ENCODE measurements at regions not wholly inside any gene's neighbourhood (a gene's known extent, or its start where the extent isn't known, plus 50 kb on each side); places are given as distances from the start of the nearest gene placed in this dataset.
"Not testable (repeated sequence)": the region's sequence is repeated elsewhere in the genome, so short reads cannot be mapped to it uniquely, and the experiment has no call there.

DNA sequence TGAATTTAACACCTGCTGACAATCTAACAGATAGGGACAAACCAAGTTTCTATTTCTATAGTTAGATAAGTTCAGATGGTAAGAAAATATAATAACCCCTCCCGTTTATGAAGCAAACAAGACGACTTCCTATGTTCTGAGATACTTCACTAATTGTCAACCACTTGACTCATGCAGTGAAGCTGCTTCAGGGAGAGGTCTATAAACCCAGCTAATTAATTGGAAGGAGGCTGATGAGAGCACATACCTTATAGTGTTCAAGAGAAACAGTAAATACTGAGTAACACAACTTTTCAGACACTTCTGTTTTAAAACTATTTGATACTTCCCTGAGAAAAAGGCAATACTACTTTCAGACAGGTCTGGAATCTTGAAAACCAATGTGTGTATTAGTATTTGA lies 229.4 kb upstream of the UBASH3B start:
- no peaks in the 10 kb centered on the region for H3K9me3 Mint-ChIP-seq
- no peak for DNase-seq (ENCODE audit: low spot score in 2 of 2)
- H3K27ac Mint-ChIP-seq = no peak overlapping the region
- no peaks in the 10 kb centered on the region for H3K36me3 Mint-ChIP-seq
- no peak for ATAC-seq

GRCh38 chr11:122424636-122425035 lies 230.9 kb upstream of the UBASH3B start:
- no peak for DNase-seq (ENCODE audit: low spot score in 2 of 2)
- ATAC-seq = peak in 1 of 2 donors; percentile 73
- Mint-ChIP-seq H3K9me3 (no peaks in the 10 kb centered on the region), H3K27ac (no peak overlapping the region), H3K36me3 (no peaks in the 10 kb centered on the region)

DNA sequence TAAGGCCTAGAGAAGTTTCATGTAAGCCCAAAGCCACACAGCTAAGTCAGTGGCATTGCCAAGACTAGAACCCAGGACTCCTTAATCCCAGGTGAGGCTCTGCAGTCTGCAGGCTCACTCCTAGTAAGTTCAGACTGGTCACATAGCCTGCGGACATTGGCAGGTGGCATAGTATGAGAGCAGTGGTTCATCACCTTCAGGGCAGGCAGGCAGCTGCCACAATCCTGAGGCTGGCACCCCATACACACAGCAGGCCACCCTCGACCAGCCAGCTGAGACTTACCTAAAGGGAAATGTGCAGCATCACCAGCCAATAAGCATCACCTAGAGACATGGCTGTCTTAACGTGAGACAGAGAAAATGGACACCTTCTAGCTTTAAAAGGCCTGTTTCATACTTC lies 231.6 kb upstream of the UBASH3B start:
- Mint-ChIP-seq H3K27ac (no peak overlapping the region), H3K36me3 (no peaks in the 10 kb centered on the region), H3K9me3 (no peaks in the 10 kb centered on the region)
- ATAC-seq (no peak), DNase-seq (ENCODE audit: low spot score in 2 of 2) (no peak)

DNA sequence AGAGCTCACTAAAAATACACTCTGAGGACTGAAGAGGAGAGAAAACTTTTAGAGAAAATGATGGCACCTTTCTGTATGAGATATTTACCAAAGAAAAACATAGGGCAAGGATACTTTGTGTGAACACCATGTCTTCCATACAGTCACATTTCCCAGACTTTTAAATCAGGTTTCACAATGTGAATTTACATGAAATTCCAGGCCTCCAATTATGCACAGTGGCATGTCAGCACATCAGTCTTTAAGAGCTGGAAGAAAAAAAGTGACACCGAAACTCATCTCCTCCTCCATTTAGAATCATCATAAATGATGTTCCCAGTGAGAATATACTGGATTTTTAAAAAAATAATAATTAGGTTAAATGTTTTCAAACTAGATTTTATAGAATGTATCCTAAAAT lies 232.2 kb upstream of the UBASH3B start:
- Mint-ChIP-seq H3K9me3 (no peaks in the 10 kb centered on the region), H3K27ac (no peak overlapping the region), H3K36me3 (no peaks in the 10 kb centered on the region)
- ATAC-seq = no peak
- no peak for DNase-seq (ENCODE audit: low spot score in 2 of 2)

DNA sequence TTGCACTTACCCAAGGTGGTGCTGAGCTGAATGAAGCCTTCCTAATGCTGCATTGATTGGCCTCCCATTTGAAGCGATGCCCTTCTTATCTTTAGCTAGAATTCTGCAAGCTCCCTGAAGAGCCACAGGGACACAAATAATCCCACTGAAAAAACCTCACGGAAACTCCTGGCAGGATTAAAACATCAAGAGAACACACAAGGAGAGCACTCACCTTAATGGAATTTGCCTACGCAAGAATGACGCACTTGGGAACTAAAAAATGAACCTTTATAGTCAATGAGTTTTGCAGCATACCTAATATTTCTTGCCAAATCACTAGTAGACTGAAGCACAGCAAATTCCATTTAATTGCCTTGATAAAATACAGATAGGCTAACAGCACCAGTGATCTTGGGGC lies 232.8 kb upstream of the UBASH3B start:
- ATAC-seq (no peak), DNase-seq (ENCODE audit: low spot score in 2 of 2) (no peak)
- Mint-ChIP-seq H3K27ac (no peak overlapping the region), H3K36me3 (no peaks in the 10 kb centered on the region), H3K9me3 (no peaks in the 10 kb centered on the region)

GRCh38 chr11:122421702-122422101 lies 233.8 kb upstream of the UBASH3B start:
- no peak for ATAC-seq
- DNase-seq (ENCODE audit: low spot score in 2 of 2) = no peak

GRCh38 chr11:122418032-122418431 lies 237.5 kb upstream of the UBASH3B start:
- DNase-seq (ENCODE audit: low spot score in 2 of 2) (no peak), ATAC-seq (no peak)
- H3K9me3 Mint-ChIP-seq = no peaks in the 10 kb centered on the region
- H3K36me3 Mint-ChIP-seq = no peaks in the 10 kb centered on the region
- no peak overlapping the region for H3K27ac Mint-ChIP-seq

More at GRCh38 chr11:122421702-122422101, 233.8 kb upstream of the UBASH3B start:
- Mint-ChIP-seq H3K36me3 (no peaks in the 10 kb centered on the region), H3K9me3 (no peaks in the 10 kb centered on the region), H3K27ac (no peak overlapping the region)

DNA sequence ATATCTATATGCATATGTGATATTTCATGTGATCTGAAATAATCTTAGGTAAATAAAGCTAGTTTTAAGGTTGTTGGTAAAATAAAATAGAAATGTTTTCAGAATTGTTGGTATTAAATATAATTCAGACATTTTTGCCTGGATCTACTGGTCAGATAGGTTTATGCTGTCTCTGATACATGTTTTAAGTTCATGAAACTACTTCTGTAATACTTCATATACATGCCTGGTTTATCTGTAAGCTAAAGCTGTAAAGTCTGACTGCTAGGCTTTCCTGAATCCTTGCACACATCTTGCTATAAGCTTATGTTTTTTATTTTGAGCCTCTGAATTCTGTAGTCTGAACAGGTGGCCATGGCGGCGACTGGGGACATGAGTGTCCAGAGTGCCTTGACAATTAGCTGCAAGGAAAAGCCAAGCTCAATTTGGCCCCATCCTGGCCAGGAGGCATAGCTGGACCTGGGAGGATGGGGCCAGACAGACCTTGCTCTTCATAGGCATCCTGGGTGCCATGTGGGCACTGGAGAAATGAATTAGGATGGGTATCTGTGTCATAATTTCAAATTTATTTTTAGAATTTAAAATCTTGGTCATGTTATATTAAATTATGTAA lies 241.0 kb upstream of the UBASH3B start:
- Mint-ChIP-seq H3K36me3 (no peaks in the 10 kb centered on the region), H3K9me3 (peaks cover 4 to 6% of the 10 kb centered on the region in 2 donors), H3K27ac (no peak overlapping the region)
- ATAC-seq (no peak), DNase-seq (ENCODE audit: low spot score in 2 of 2) (no peak)

- no peak for DNase-seq (ENCODE audit: low spot score in 2 of 2)
- no peak for ATAC-seq
- H3K36me3 Mint-ChIP-seq = no peaks in the 10 kb centered on the region
- H3K27ac Mint-ChIP-seq = no peak overlapping the region
- H3K9me3 Mint-ChIP-seq = peaks cover 4 to 6% of the 10 kb centered on the region in 2 donors
Observed at GRCh38 chr11:122413677-122414076, 241.8 kb upstream of the UBASH3B start.

- Mint-ChIP-seq H3K9me3 (peaks cover 4 to 6% of the 10 kb centered on the region in 2 donors), H3K27ac (no peak overlapping the region), H3K36me3 (no peaks in the 10 kb centered on the region)
- DNase-seq (ENCODE audit: low spot score in 2 of 2) (no peak), ATAC-seq (no peak)
Observed at GRCh38 chr11:122412581-122412980, 242.9 kb upstream of the UBASH3B start.

GRCh38 chr11:122406466-122406865 lies 249.1 kb upstream of the UBASH3B start:
- ATAC-seq (no peak), DNase-seq (ENCODE audit: low spot score in 2 of 2) (no peak)
- Mint-ChIP-seq H3K9me3 (no peaks in the 10 kb centered on the region), H3K27ac (no peak overlapping the region), H3K36me3 (no peaks in the 10 kb centered on the region)

GRCh38 chr11:122405547-122406341 lies 249.8 kb upstream of the UBASH3B start:
- no peak overlapping the region for H3K27ac Mint-ChIP-seq
- no peaks in the 10 kb centered on the region for H3K9me3 Mint-ChIP-seq
- no peak for DNase-seq (ENCODE audit: low spot score in 2 of 2)

DNA sequence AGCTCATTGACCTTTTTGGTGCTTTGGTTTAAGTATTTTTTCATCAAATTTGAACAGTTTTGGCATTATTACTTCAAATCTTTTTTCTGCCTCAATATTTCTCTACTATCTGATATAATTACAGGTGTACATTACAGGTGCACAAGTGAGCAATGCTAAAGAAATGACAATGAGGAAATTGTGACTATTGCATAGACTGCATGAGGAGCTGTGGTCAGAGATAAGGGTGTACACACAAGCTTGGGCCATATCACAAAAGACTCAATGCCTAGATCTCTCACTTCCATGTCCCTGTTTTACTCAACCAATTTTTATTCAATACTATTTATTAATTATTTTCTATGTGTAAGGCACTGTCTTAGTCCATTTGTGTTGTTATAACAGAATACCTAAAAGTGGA lies 251.0 kb upstream of the UBASH3B start:
- no peaks in the 10 kb centered on the region for H3K9me3 Mint-ChIP-seq
- no peaks in the 10 kb centered on the region for H3K36me3 Mint-ChIP-seq
- no peak for DNase-seq (ENCODE audit: low spot score in 2 of 2)
- ATAC-seq = no peak
- H3K27ac Mint-ChIP-seq = no peak overlapping the region

More at GRCh38 chr11:122405547-122406341, 249.8 kb upstream of the UBASH3B start:
- no peak for ATAC-seq
- no peaks in the 10 kb centered on the region for H3K36me3 Mint-ChIP-seq

GRCh38 chr11:122401581-122401980 lies 253.9 kb upstream of the UBASH3B start:
- not testable (repeated sequence) for H3K36me3 Mint-ChIP-seq; H3K9me3 Mint-ChIP-seq; H3K27ac Mint-ChIP-seq; DNase-seq (ENCODE audit: low spot score in 2 of 2); ATAC-seq

GRCh38 chr11:122399375-122399774 lies 256.1 kb upstream of the UBASH3B start:
- Mint-ChIP-seq H3K36me3 (no peaks in the 10 kb centered on the region), H3K9me3 (peaks cover 0 to 3% of the 10 kb centered on the region in 2 donors), H3K27ac (peak overlapping the region in 1 of 2 donors; percentile 11)
- DNase-seq (ENCODE audit: low spot score in 2 of 2) = peak in 1 of 2 donors; percentile 14
- peak in 1 of 2 donors; percentile 86 for ATAC-seq

GRCh38 chr11:122398851-122399250 lies 256.7 kb upstream of the UBASH3B start:
- Mint-ChIP-seq H3K9me3 (peaks cover 0 to 3% of the 10 kb centered on the region in 2 donors), H3K27ac (peak overlapping the region in 1 of 2 donors; percentile 11), H3K36me3 (no peaks in the 10 kb centered on the region)
- ATAC-seq (peak in 1 of 2 donors; percentile 53), DNase-seq (ENCODE audit: low spot score in 2 of 2) (no peak)

- DNase-seq (ENCODE audit: low spot score in 2 of 2) (peak in 1 of 2 donors; percentile 25), ATAC-seq (peak; percentile 48 to 74)
- Mint-ChIP-seq H3K36me3 (no peaks in the 10 kb centered on the region), H3K9me3 (peaks cover 0 to 3% of the 10 kb centered on the region in 2 donors), H3K27ac (peak overlapping the region in 1 of 2 donors; percentile 81)
Observed at GRCh38 chr11:122398167-122398566, 257.4 kb upstream of the UBASH3B start.

- no peak for DNase-seq (ENCODE audit: low spot score in 2 of 2)
- ATAC-seq = no peak
- no peaks in the 10 kb centered on the region for H3K36me3 Mint-ChIP-seq
- H3K9me3 Mint-ChIP-seq = peaks cover 0 to 3% of the 10 kb centered on the region in 2 donors
- H3K27ac Mint-ChIP-seq = no peak overlapping the region
Observed at GRCh38 chr11:122395282-122395681, 260.2 kb upstream of the UBASH3B start.

Data from activated naive CD4-positive, alpha-beta T cell treated with anti-CD3 and anti-CD28 coated beads, Interleukin-2, amount 50 U/mL, for 72 hours (primary cell).